ENCODE measurements at regions not wholly inside any gene's neighbourhood (a gene's known extent, or its start where the extent isn't known, plus 50 kb on each side); places are given as distances from the start of the nearest gene placed in this dataset.
A peak's percentile ranks its signal among the peaks of the same experiment; 100 is the strongest.

- TF ChIP-seq, protein P1, sequence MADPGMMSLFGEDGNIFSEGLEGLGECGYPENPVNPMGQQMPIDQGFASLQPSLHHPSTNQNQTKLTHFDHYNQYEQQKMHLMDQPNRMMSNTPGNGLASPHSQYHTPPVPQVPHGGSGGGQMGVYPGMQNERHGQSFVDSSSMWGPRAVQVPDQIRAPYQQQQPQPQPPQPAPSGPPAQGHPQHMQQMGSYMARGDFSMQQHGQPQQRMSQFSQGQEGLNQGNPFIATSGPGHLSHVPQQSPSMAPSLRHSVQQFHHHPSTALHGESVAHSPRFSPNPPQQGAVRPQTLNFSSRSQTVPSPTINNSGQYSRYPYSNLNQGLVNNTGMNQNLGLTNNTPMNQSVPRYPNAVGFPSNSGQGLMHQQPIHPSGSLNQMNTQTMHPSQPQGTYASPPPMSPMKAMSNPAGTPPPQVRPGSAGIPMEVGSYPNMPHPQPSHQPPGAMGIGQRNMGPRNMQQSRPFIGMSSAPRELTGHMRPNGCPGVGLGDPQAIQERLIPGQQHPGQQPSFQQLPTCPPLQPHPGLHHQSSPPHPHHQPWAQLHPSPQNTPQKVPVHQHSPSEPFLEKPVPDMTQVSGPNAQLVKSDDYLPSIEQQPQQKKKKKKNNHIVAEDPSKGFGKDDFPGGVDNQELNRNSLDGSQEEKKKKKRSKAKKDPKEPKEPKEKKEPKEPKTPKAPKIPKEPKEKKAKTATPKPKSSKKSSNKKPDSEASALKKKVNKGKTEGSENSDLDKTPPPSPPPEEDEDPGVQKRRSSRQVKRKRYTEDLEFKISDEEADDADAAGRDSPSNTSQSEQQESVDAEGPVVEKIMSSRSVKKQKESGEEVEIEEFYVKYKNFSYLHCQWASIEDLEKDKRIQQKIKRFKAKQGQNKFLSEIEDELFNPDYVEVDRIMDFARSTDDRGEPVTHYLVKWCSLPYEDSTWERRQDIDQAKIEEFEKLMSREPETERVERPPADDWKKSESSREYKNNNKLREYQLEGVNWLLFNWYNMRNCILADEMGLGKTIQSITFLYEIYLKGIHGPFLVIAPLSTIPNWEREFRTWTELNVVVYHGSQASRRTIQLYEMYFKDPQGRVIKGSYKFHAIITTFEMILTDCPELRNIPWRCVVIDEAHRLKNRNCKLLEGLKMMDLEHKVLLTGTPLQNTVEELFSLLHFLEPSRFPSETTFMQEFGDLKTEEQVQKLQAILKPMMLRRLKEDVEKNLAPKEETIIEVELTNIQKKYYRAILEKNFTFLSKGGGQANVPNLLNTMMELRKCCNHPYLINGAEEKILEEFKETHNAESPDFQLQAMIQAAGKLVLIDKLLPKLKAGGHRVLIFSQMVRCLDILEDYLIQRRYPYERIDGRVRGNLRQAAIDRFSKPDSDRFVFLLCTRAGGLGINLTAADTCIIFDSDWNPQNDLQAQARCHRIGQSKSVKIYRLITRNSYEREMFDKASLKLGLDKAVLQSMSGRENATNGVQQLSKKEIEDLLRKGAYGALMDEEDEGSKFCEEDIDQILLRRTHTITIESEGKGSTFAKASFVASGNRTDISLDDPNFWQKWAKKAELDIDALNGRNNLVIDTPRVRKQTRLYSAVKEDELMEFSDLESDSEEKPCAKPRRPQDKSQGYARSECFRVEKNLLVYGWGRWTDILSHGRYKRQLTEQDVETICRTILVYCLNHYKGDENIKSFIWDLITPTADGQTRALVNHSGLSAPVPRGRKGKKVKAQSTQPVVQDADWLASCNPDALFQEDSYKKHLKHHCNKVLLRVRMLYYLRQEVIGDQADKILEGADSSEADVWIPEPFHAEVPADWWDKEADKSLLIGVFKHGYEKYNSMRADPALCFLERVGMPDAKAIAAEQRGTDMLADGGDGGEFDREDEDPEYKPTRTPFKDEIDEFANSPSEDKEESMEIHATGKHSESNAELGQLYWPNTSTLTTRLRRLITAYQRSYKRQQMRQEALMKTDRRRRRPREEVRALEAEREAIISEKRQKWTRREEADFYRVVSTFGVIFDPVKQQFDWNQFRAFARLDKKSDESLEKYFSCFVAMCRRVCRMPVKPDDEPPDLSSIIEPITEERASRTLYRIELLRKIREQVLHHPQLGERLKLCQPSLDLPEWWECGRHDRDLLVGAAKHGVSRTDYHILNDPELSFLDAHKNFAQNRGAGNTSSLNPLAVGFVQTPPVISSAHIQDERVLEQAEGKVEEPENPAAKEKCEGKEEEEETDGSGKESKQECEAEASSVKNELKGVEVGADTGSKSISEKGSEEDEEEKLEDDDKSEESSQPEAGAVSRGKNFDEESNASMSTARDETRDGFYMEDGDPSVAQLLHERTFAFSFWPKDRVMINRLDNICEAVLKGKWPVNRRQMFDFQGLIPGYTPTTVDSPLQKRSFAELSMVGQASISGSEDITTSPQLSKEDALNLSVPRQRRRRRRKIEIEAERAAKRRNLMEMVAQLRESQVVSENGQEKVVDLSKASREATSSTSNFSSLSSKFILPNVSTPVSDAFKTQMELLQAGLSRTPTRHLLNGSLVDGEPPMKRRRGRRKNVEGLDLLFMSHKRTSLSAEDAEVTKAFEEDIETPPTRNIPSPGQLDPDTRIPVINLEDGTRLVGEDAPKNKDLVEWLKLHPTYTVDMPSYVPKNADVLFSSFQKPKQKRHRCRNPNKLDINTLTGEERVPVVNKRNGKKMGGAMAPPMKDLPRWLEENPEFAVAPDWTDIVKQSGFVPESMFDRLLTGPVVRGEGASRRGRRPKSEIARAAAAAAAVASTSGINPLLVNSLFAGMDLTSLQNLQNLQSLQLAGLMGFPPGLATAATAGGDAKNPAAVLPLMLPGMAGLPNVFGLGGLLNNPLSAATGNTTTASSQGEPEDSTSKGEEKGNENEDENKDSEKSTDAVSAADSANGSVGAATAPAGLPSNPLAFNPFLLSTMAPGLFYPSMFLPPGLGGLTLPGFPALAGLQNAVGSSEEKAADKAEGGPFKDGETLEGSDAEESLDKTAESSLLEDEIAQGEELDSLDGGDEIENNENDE (IDR thresholded peaks at IDR 0.05; ENCODE audit: insufficient replicate concordance, low read length) = peak; percentile 50
- TF ChIP-seq SP1 (IDR thresholded peaks at IDR 0.05; ENCODE audit: low read depth, low read length) = 0 out of 2 replicates have a peak, but pooled peaks have one; percentile 43
- TF ChIP-seq KDM5A (IDR thresholded peaks at IDR 0.05; ENCODE audit: low read length) = no peak
- peak in 1 of 2 experiments; percentile 85; a peak in 1 of 4 replicates for TF ChIP-seq HDAC2 (IDR thresholded peaks at IDR 0.05; ENCODE audit: borderline replicate concordance in 1 of 2, low read depth in 2 of 2, low read length in 2 of 2)
- TF ChIP-seq EP300 (IDR thresholded peaks at IDR 0.05; ENCODE audit: borderline replicate concordance in 1 of 2, low read depth in 2 of 2, low read length in 2 of 2) = 0 out of 3 replicates have a peak, but pooled peaks of 1 of the 2 experiments have one; percentile 8
- peak; percentile 96 for TF ChIP-seq KDM1A (IDR thresholded peaks at IDR 0.05; ENCODE audit: borderline replicate concordance, low read length)
- peak; percentile 60; the same call in 1 of the 2 replicates for TF ChIP-seq POLR2AphosphoS5 (IDR thresholded peaks at IDR 0.05; ENCODE audit: low read depth, low read length)
- TF ChIP-seq GTF2F1 (IDR thresholded peaks at IDR 0.05; ENCODE audit: borderline replicate concordance, low read depth, low read length) = no peak
These were observed 161.7 kb downstream of the SIPA1L2 start (continued) for GRCh38 chr1:232468249-232468648.

Data from H1 (cell line).